Ovary (tissue), 7 donors: ENCODE measurements at regions not wholly inside any gene's neighbourhood (a gene's known extent, or its start where the extent isn't known, plus 50 kb on each side); places are given as distances from the start of the nearest gene placed in this dataset.

Source experiments
- DNase-seq, 5 donors: peaks; one replicate each; pipeline ENCODE4 v3.0.0-alpha.2; 2019 to 2020
- H3K27ac ChIP-seq, 2 donors: fragments of 200-600 bp; one replicate each; pipeline versions ENCODE4 v1.5.1 to v1.8.0; 2019 to 2022
- H3K27me3 ChIP-seq: fragments of 200-600 bp; one replicate; pipeline ENCODE4 v1.8.0; 2022
- H3K36me3 ChIP-seq: fragments of 200-600 bp; sonication (generic); one replicate; pipeline ENCODE4 v1.5.1; 2019
- H3K4me1 ChIP-seq: one replicate; pipeline ENCODE4 v1.8.1; 2013; ENCODE audit warnings: mild to moderate bottlenecking, moderate library complexity; ENCODE audit not compliant: insufficient read depth
- H3K4me3 ChIP-seq: fragments of 200-600 bp; sonication (generic); one replicate; pipeline ENCODE4 v1.5.1; 2017
- H3K9me3 ChIP-seq, 2 donors: fragments of 200-600 bp in 1 of 2; sonication (generic) in 1 of 2; one replicate each; pipeline versions ENCODE4 v1.5.1 to v1.8.1; 2013 to 2019; ENCODE audit warnings: mild to moderate bottlenecking in 1 of 2, moderate library complexity in 1 of 2
- CTCF ChIP-seq, 3 donors: fragments of 450-650 bp in 2 of 3; fragments of 200-600 bp in 1 of 3; IDR thresholded peaks; one replicate each; pipeline versions ENCODE4 v1.5.1 to v1.8.0; 2016 to 2022; ENCODE audit warnings: antibody characterized with exemption in 3 of 3, mild to moderate bottlenecking in 1 of 3
- EP300 ChIP-seq: sonication (generic); formaldehyde crosslinking; IDR thresholded peaks from one replicate; pipeline ENCODE4 v1.6.1; 2017; ENCODE audit warnings: antibody characterized with exemption
- POLR2A ChIP-seq: fragments of 450-650 bp; IDR thresholded peaks from one replicate; pipeline ENCODE4 v1.6.1; 2017; ENCODE audit warnings: antibody characterized with exemption, mild to moderate bottlenecking, moderate library complexity
- WGBS, 3 donors: extraction: QIAGEN DNeasy Blood & Tissue Kit in 1 of 3; methylation state at CpG; one replicate each; pipeline versions ENCODE4 v1.1.5 to v1.1.7; 2013 to 2017; 5-methylcytosine and 5-hydroxymethylcytosine counted together
- intact Hi-C, 4 donors: fragments of 100-400 bp; cut with DNase I; formaldehyde crosslinking; loops; one replicate each; pipeline versions ENCODE4 v1.11.0 to v1.15.1; 2022 to 2023
- donor health status: DM: no; HTN: no; CAD: no; lungs with moderate emphysema.
- donor health status: DM: no; HTN: no; CAD: no.
- donor health status: Bipolar disorder and iron deficiency.
- donor health status: DM: no; HTN: no; CAD: no.
- donor health status: DM: yes; HTN: yes; CAD: no.

GRCh38 chr11:43576320-43576802 is 104.2 kb upstream of the HSD17B12 start:
- Histone ChIP-seq H3K36me3 (no peaks in the 10 kb centered on the region), H3K4me3 (no peak overlapping the region), H3K9me3 (no peaks in the 10 kb centered on the region), H3K4me1 (peaks cover 13% of the 10 kb centered on the region), H3K27me3 (no peaks in the 10 kb centered on the region), H3K27ac (no peak overlapping the region)
- no peak for TF ChIP-seq EP300
- TF ChIP-seq POLR2A, result no peak
- no peak for TF ChIP-seq CTCF (IDR thresholded peaks at IDR 0.05)
- intact Hi-C loops, result loop anchor here in 1 of 4 donors (10.0 kb wide), 1 partner anchor 238 kb away; no protein-coding TSS in a partner anchor
- WGBS, 3 donors, result 1 to 2% (median 2%) methylated on average over 11 of the region's 11 CpGs
- DNase-seq, result no peak

- Histone ChIP-seq H3K4me1 (peaks cover 13% of the 10 kb centered on the region), H3K9me3 (no peaks in the 10 kb centered on the region), H3K36me3 (no peaks in the 10 kb centered on the region), H3K27ac (no peak overlapping the region), H3K27me3 (no peaks in the 10 kb centered on the region), H3K4me3 (no peak overlapping the region)
- no peak for TF ChIP-seq CTCF (IDR thresholded peaks at IDR 0.05)
- no peak for TF ChIP-seq POLR2A
- no peak for TF ChIP-seq EP300
- intact Hi-C loops, result loop anchor here in 1 of 4 donors (10.0 kb wide), 1 partner anchor 238 kb away; no protein-coding TSS in a partner anchor
- peak; percentile 36 to 61 (median 59) for DNase-seq
- 1 to 3% (median 1%) methylated on average over 35 of the region's 35 CpGs for WGBS, 3 donors
Measured at GRCh38 chr11:43576803-43577521, 103.6 kb upstream of the HSD17B12 start.

- no peaks in the 10 kb centered on the region for H3K27me3 ChIP-seq
Measured at GRCh38 chr11:43577566-43578264, 102.8 kb upstream of the HSD17B12 start.

More at GRCh38 chr11:43577566-43578264, 102.8 kb upstream of the HSD17B12 start:
- no peaks in the 10 kb centered on the region for H3K9me3 ChIP-seq
- TF ChIP-seq CTCF (IDR thresholded peaks at IDR 0.05) (no peak), POLR2A (no peak), EP300 (no peak)
- no peak overlapping the region for H3K27ac ChIP-seq
- H3K36me3 ChIP-seq, result no peaks in the 10 kb centered on the region
- peaks cover 13% of the 10 kb centered on the region for H3K4me1 ChIP-seq
- 5 to 6% (median 5%) methylated on average over 17 of the region's 17 CpGs for WGBS, 3 donors
- intact Hi-C loops, result loop anchor here in 1 of 4 donors (10.0 kb wide), 1 partner anchor 237 kb away; no protein-coding TSS in a partner anchor
- H3K4me3 ChIP-seq, result no peak overlapping the region
- no peak for DNase-seq
